Heart left ventricle (tissue), 13 donors: ENCODE measurements at regions not wholly inside any gene's neighbourhood (a gene's known extent, or its start where the extent isn't known, plus 50 kb on each side); places are given as distances from the start of the nearest gene placed in this dataset.

ENCODE experiments used
- POLR2A ChIP-seq, 2 donors: fragments of 450-650 bp; IDR thresholded peaks; one replicate each; pipeline ENCODE4 v1.6.1; 2017; ENCODE audit warnings: antibody characterized with exemption in 2 of 2, mild to moderate bottlenecking in 2 of 2, moderate library complexity in 2 of 2
- TF ChIP-seq, protein P1 (sequence below), 12 donors: fragments of 200-600 bp; sonication (generic) in 4 of 12; IDR thresholded peaks; one replicate each; pipeline versions ENCODE4 v1.5.0 to v1.8.0; 2018 to 2022; ENCODE audit warnings: antibody characterized with exemption in 12 of 12, mild to moderate bottlenecking in 5 of 12
- donor health status: ischemic (EF 13 %, LVEDD 7.1; RV severe dilation, severe dysfunction).
- donor health status: DM: no; HTN: yes; CAD: no.
- donor health status: DM: no; HTN: no; CAD: no.
- donor health status: ischemic (EF 25% LVEDD 6.9; RV normal size, moderate dysfunction).
- donor health status: ischemic (EF 25% LVEDD 5.7; RV mildly dilated, moderate dysfunction).
- donor health status: ischemic (EF 35%, LVEDD 5.7; RV mildly dilated, moderate dysfunction).
- donor health status: nonischemic (EF 11% LVEDD 7.7; RV severe dilation, severe dysfunction).
- donor health status: DM: yes; HTN: yes; CAD: no.
- donor health status: PGD.
- donor health status: ischemic (EF 29% LVEDD 5.4; RV normal size, mild dysfunction).
- donor health status: nonischemic (EF 23%, LVEDD 6.1; RV moderate dilation, normal function).

DNA sequence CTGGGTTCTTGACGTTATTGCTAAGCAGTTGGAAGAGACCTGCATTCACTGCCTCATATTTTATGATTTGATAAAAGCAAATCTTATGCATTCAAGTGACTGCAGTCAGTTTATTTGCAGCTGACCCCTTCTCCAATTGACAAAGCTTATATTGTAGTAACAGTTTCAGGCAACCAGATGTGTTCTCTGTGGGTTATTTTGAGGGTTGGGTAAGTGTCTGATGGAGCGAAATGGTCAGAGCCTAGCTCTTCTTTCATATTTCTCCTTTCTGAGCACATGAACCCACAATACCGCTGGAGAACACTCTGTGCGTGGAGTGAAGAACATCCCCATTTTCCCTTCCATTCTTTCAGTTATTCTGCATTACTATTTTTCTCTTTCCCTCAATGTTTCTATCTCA is 125.8 kb upstream of the KCNH8 start:
- TF ChIP-seq, protein P1, sequence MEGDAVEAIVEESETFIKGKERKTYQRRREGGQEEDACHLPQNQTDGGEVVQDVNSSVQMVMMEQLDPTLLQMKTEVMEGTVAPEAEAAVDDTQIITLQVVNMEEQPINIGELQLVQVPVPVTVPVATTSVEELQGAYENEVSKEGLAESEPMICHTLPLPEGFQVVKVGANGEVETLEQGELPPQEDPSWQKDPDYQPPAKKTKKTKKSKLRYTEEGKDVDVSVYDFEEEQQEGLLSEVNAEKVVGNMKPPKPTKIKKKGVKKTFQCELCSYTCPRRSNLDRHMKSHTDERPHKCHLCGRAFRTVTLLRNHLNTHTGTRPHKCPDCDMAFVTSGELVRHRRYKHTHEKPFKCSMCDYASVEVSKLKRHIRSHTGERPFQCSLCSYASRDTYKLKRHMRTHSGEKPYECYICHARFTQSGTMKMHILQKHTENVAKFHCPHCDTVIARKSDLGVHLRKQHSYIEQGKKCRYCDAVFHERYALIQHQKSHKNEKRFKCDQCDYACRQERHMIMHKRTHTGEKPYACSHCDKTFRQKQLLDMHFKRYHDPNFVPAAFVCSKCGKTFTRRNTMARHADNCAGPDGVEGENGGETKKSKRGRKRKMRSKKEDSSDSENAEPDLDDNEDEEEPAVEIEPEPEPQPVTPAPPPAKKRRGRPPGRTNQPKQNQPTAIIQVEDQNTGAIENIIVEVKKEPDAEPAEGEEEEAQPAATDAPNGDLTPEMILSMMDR (IDR thresholded peaks at IDR 0.05): no peak
- TF ChIP-seq POLR2A (IDR thresholded peaks at IDR 0.05): no peak
